H9 (cell line): ENCODE measurements at regions not wholly inside any gene's neighbourhood (a gene's known extent, or its start where the extent isn't known, plus 50 kb on each side); places are given as distances from the start of the nearest gene placed in this dataset.

Experiments used
- DNase-seq: peaks from one replicate; pipeline ENCODE4 v3.0.0-alpha.2; 2017
- H2AFZ ChIP-seq: one replicate; pipeline ENCODE4 v1.6.1; 2013; ENCODE audit warnings: mild to moderate bottlenecking, low read length, control low read depth, moderate library complexity
- H2AK5ac ChIP-seq: 2 replicates; pipeline ENCODE4 v1.6.1; 2013; ENCODE audit warnings: low read length, control low read depth, mixed read lengths; ENCODE audit not compliant: insufficient read length
- H2BK120ac ChIP-seq: one replicate; pipeline ENCODE4 v1.6.1; 2013; ENCODE audit warnings: low read depth, mild to moderate bottlenecking, low read length, control low read depth, inconsistent platforms; ENCODE audit not compliant: poor library complexity, severe bottlenecking
- H2BK12ac ChIP-seq: 2 replicates; pipeline ENCODE4 v1.6.1; 2013; ENCODE audit warnings: low read length, control low read depth, mixed read lengths, low read depth; ENCODE audit not compliant: insufficient read length
- H2BK15ac ChIP-seq: 2 replicates; pipeline ENCODE4 v1.6.1; 2013; ENCODE audit warnings: low read depth, low read length, control low read depth
- H2BK20ac ChIP-seq: one replicate; pipeline ENCODE4 v1.6.1; 2013; ENCODE audit warnings: low read depth, mild to moderate bottlenecking, low read length, control low read depth, inconsistent platforms; ENCODE audit not compliant: poor library complexity, severe bottlenecking
- H2BK5ac ChIP-seq: 2 replicates; pipeline ENCODE4 v1.6.1; 2013; ENCODE audit warnings: low read length, control low read depth, mixed read lengths; ENCODE audit not compliant: insufficient read length
- H3K14ac ChIP-seq: 2 replicates; pipeline ENCODE4 v1.6.1; 2013; ENCODE audit warnings: low read length, control low read depth; ENCODE audit not compliant: insufficient read depth
- H3K18ac ChIP-seq: 2 replicates; pipeline ENCODE4 v1.6.1; 2013; ENCODE audit warnings: low read depth, mild to moderate bottlenecking, mixed read lengths, low read length, control low read depth; ENCODE audit not compliant: insufficient read length
- H3K23ac ChIP-seq: 2 replicates; pipeline ENCODE4 v1.6.1; 2013; ENCODE audit warnings: low read length, control low read depth, mixed read lengths, low read depth; ENCODE audit not compliant: insufficient read length
- H3K23me2 ChIP-seq: 2 replicates; pipeline ENCODE4 v1.6.1; 2013; ENCODE audit warnings: low read depth, mild to moderate bottlenecking, mixed read lengths, low read length, control low read depth; ENCODE audit not compliant: insufficient read length, poor library complexity, severe bottlenecking
- H3K27ac ChIP-seq: 2 replicates; pipeline ENCODE4 v1.5.1; 2013; ENCODE audit warnings: low read length, control low read depth, mixed read lengths, low read depth; ENCODE audit not compliant: insufficient read length
- H3K27me3 ChIP-seq: 2 replicates; pipeline ENCODE4 v1.6.1; 2013; ENCODE audit warnings: low read length, control low read depth, inconsistent platforms; ENCODE audit not compliant: insufficient read depth
- H3K4ac ChIP-seq: 2 replicates; pipeline ENCODE4 v1.6.1; 2013; ENCODE audit warnings: low read depth, mild to moderate bottlenecking, control low read depth, inconsistent platforms, low read length, moderate library complexity
- H3K4me1 ChIP-seq: 2 replicates; pipeline ENCODE4 v1.6.1; 2013; ENCODE audit warnings: low read length, control low read depth, inconsistent platforms; ENCODE audit not compliant: insufficient read depth
- H3K4me2 ChIP-seq: 2 replicates; pipeline ENCODE4 v1.6.1; 2013; ENCODE audit warnings: low read length, control low read depth, mixed read lengths; ENCODE audit not compliant: insufficient read length, insufficient read depth
- H3K56ac ChIP-seq: 2 replicates; pipeline ENCODE4 v1.6.1; 2013; ENCODE audit warnings: low read depth, mild to moderate bottlenecking, mixed read lengths, low read length, control low read depth; ENCODE audit not compliant: insufficient read length
- H3K79me1 ChIP-seq: 2 replicates; pipeline ENCODE4 v1.6.1; 2013; ENCODE audit warnings: low read depth, mild to moderate bottlenecking, moderate library complexity, low read length, control low read depth, inconsistent platforms; ENCODE audit not compliant: insufficient read depth, poor library complexity, severe bottlenecking
- H3K79me2 ChIP-seq: 2 replicates; pipeline ENCODE4 v1.6.1; 2013; ENCODE audit warnings: low read length, control low read depth, inconsistent platforms; ENCODE audit not compliant: insufficient read depth
- H3K9ac ChIP-seq: 2 replicates; pipeline ENCODE4 v1.6.1; 2013; ENCODE audit warnings: low read length, control low read depth, mixed read lengths; ENCODE audit not compliant: insufficient read length; ENCODE audit errors: extremely low read depth
- H3K9me3 ChIP-seq: one replicate; pipeline ENCODE4 v1.6.1; 2013; ENCODE audit warnings: low read depth, low read length, inconsistent platforms; ENCODE audit not compliant: control insufficient read depth
- H3T11ph ChIP-seq: one replicate; pipeline ENCODE4 v1.6.1; 2013; ENCODE audit warnings: mild to moderate bottlenecking, low read length, control low read depth, inconsistent platforms
- H4K20me1 ChIP-seq: one replicate; pipeline ENCODE4 v1.6.1; 2013; ENCODE audit not compliant: control insufficient read depth, insufficient read length, insufficient read depth
- H4K5ac ChIP-seq: 2 replicates; pipeline ENCODE4 v1.6.1; 2013; ENCODE audit warnings: low read depth, mild to moderate bottlenecking, mixed read lengths, low read length, control low read depth; ENCODE audit not compliant: insufficient read length
- H4K8ac ChIP-seq: replicated peaks from 2 replicates; pipeline ENCODE4 v1.6.1; 2013; ENCODE audit warnings: low read length, control low read depth, mixed read lengths, low read depth; ENCODE audit not compliant: insufficient read length
- H4K91ac ChIP-seq: 2 replicates; pipeline ENCODE4 v1.6.1; 2013; ENCODE audit warnings: low read depth, mild to moderate bottlenecking, moderate library complexity, mixed read lengths, low read length, control low read depth; ENCODE audit not compliant: insufficient read length
- H3K27ac Mint-ChIP-seq, 3 experiments: 2 replicates in 2 of 3; 3 replicates in 1 of 3; pipeline ENCODE4 v1.8.0; 2020 to 2021; ENCODE audit warnings: mixed read lengths in 3 of 3, mild to moderate bottlenecking in 1 of 3, moderate library complexity in 1 of 3
- H3K27me3 Mint-ChIP-seq: 2 replicates; pipeline ENCODE4 v1.8.0; 2021; ENCODE audit warnings: low read depth, mild to moderate bottlenecking, moderate library complexity, mixed read lengths
- H3K36me3 Mint-ChIP-seq, 3 experiments: 2 replicates in 2 of 3; 3 replicates in 1 of 3; pipeline ENCODE4 v1.8.0; 2020 to 2021; ENCODE audit warnings: low read depth in 3 of 3, mixed read lengths in 3 of 3; ENCODE audit not compliant: insufficient read depth in 1 of 3
- H3K4me1 Mint-ChIP-seq, 2 experiments: 2 replicates each; pipeline ENCODE4 v1.8.0; 2020; ENCODE audit warnings: mixed read lengths in 2 of 2
- H3K4me3 Mint-ChIP-seq, 2 experiments: 2 replicates in 1 of 2; 3 replicates in 1 of 2; pipeline ENCODE4 v1.8.0; 2020 to 2021; ENCODE audit warnings: mild to moderate bottlenecking in 2 of 2, mixed read lengths in 2 of 2, moderate library complexity in 1 of 2
- H3K9me3 Mint-ChIP-seq, 2 experiments: 2 replicates in 1 of 2; 3 replicates in 1 of 2; pipeline ENCODE4 v1.8.0; 2020; ENCODE audit warnings: mild to moderate bottlenecking in 2 of 2, mixed read lengths in 2 of 2, moderate library complexity in 1 of 2
- WGBS: extraction: QIAGEN DNeasy Blood & Tissue Kit; methylation state at CpG from one replicate; pipeline ENCODE4 v1.1.7; 2013; ENCODE audit warnings: missing lambda C conversion rate, low lambda C conversion rate, mixed read lengths; ENCODE audit not compliant: insufficient read length; ENCODE audit errors: extremely low coverage; 5-methylcytosine and 5-hydroxymethylcytosine counted together
- TF ChIP-seq, protein P1 (sequence below): fragments of 200-600 bp; sonication (generic); conservative IDR thresholded peaks from 3 replicates; pipeline ENCODE4 v1.8.0; 2021; ENCODE audit warnings: antibody characterized with exemption, mild to moderate bottlenecking

DNA sequence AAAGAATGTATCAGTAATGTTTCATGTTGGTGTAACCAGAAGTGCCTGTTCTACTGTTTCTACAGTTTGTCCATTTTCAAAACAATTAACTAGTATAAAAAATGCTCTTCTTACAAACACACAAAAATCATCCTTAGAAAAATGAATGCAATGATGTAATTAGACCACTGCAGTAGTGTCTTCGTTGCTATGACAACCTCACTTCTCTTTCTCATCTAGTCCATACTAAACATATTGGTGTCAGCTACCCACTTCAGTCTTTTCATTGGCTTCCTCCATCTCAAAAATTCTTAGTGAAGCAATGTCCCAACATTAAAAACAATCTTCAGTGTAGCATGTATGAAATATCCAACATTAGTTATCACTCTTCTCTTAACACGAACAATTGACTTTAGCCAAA is 1265.8 kb downstream of the REEP3 start:
- H3K9me3 Mint-ChIP-seq: peaks cover 6 to 15% of the 10 kb centered on the region in 2 experiments; a peak in 4 of 5 replicates
- no peaks in the 10 kb centered on the region for H3K79me2 ChIP-seq
- H3K23me2 ChIP-seq: no peaks in the 10 kb centered on the region
- no peak overlapping the region for H4K8ac ChIP-seq
- H3K36me3 Mint-ChIP-seq: peaks cover 3 to 16% (median 6%) of the 10 kb centered on the region in 3 experiments; a peak in 5 of 7 replicates
- no peak overlapping the region for H3K27ac Mint-ChIP-seq
- no peak for DNase-seq
- H3K18ac ChIP-seq: no peak overlapping the region
- H3K79me1 ChIP-seq: no peaks in the 10 kb centered on the region
- no peak overlapping the region for H4K91ac ChIP-seq
- 100% methylated on average over 1 of the region's 2 CpGs for WGBS
- no peak overlapping the region for H2BK15ac ChIP-seq
- no peak overlapping the region for H3K4me3 Mint-ChIP-seq
- no peak overlapping the region for H3K14ac ChIP-seq
- no peak overlapping the region for H3K56ac ChIP-seq
- no peak overlapping the region for H2BK12ac ChIP-seq
- no peaks in the 10 kb centered on the region for H3K4me1 ChIP-seq
- H3K9ac ChIP-seq: no peak overlapping the region
- no peak overlapping the region for H3K4ac ChIP-seq
- H2AK5ac ChIP-seq: no peak overlapping the region
- no peaks in the 10 kb centered on the region for H4K20me1 ChIP-seq
- H3T11ph ChIP-seq: no peak overlapping the region
- H2BK5ac ChIP-seq: no peak overlapping the region
- TF ChIP-seq, protein P1, sequence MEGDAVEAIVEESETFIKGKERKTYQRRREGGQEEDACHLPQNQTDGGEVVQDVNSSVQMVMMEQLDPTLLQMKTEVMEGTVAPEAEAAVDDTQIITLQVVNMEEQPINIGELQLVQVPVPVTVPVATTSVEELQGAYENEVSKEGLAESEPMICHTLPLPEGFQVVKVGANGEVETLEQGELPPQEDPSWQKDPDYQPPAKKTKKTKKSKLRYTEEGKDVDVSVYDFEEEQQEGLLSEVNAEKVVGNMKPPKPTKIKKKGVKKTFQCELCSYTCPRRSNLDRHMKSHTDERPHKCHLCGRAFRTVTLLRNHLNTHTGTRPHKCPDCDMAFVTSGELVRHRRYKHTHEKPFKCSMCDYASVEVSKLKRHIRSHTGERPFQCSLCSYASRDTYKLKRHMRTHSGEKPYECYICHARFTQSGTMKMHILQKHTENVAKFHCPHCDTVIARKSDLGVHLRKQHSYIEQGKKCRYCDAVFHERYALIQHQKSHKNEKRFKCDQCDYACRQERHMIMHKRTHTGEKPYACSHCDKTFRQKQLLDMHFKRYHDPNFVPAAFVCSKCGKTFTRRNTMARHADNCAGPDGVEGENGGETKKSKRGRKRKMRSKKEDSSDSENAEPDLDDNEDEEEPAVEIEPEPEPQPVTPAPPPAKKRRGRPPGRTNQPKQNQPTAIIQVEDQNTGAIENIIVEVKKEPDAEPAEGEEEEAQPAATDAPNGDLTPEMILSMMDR: no peak
- H3K9me3 ChIP-seq: no peaks in the 10 kb centered on the region
- no peak overlapping the region for H3K27ac ChIP-seq
- peaks cover 3% of the 10 kb centered on the region; the same call in 1 of the 2 replicates for H3K27me3 Mint-ChIP-seq
- no peak overlapping the region for H2AFZ ChIP-seq
- H3K23ac ChIP-seq: no peak overlapping the region
- H3K27me3 ChIP-seq: no peaks in the 10 kb centered on the region
- H4K5ac ChIP-seq: no peak overlapping the region
- H3K4me1 Mint-ChIP-seq: no peaks in the 10 kb centered on the region
- H2BK20ac ChIP-seq: no peak overlapping the region
- no peak overlapping the region for H2BK120ac ChIP-seq
- no peak overlapping the region for H3K4me2 ChIP-seq
